DND-41 (cell line): ENCODE measurements at regions not wholly inside any gene's neighbourhood (a gene's known extent, or its start where the extent isn't known, plus 50 kb on each side); places are given as distances from the start of the nearest gene placed in this dataset.

Experiments
- ATAC-seq: fragments of 200-7000 bp; cut with Tn5 transposase; 3 replicates; pipeline ENCODE4 v1.9.1; 2021; ENCODE audit warnings: low read depth; ENCODE audit not compliant: insufficient read depth
- DNase-seq: peaks from one replicate; pipeline ENCODE4 v3.0.0-alpha.2; 2020
- H2AFZ ChIP-seq: 2 replicates; pipeline ENCODE4 v1.6.0; 2012; ENCODE audit warnings: low read depth, low read length
- H3K27ac ChIP-seq: 2 replicates; pipeline ENCODE4 v1.5.1; 2012; ENCODE audit warnings: low read length, inconsistent platforms
- H3K27me3 ChIP-seq: fragments of 200-600 bp; sonication (generic); 2 replicates; pipeline ENCODE4 v1.6.0; 2012; ENCODE audit warnings: low read length, mild to moderate bottlenecking, inconsistent platforms; ENCODE audit not compliant: insufficient read depth, poor library complexity
- H3K36me3 ChIP-seq: 2 replicates; pipeline ENCODE4 v1.5.1; 2012; ENCODE audit warnings: low read length, inconsistent platforms; ENCODE audit not compliant: insufficient read depth
- H3K4me1 ChIP-seq: 2 replicates; pipeline ENCODE4 v1.5.1; 2012; ENCODE audit warnings: mild to moderate bottlenecking, low read length; ENCODE audit not compliant: insufficient read depth
- H3K4me2 ChIP-seq: 2 replicates; pipeline ENCODE4 v1.6.0; 2012; ENCODE audit warnings: mild to moderate bottlenecking, moderate library complexity, low read length, inconsistent platforms; ENCODE audit not compliant: insufficient read depth
- H3K4me3 ChIP-seq, 2 experiments: fragments of 200-600 bp in 1 of 2; shearing (Covaris generic) in 1 of 2; 2 replicates each; pipeline ENCODE4 v1.5.1; 2012 to 2016; ENCODE audit warnings: inconsistent platforms in 2 of 2, low read length in 2 of 2, mild to moderate bottlenecking in 2 of 2, low read depth in 1 of 2, moderate library complexity in 1 of 2
- H3K79me2 ChIP-seq: 2 replicates; pipeline ENCODE4 v1.6.0; 2012; ENCODE audit warnings: low read length, inconsistent platforms; ENCODE audit not compliant: insufficient read depth
- H3K9ac ChIP-seq: 2 replicates; pipeline ENCODE4 v1.6.0; 2012; ENCODE audit warnings: low read depth, mild to moderate bottlenecking, inconsistent platforms, low read length, moderate library complexity
- H3K9me3 ChIP-seq: 2 replicates; pipeline ENCODE4 v1.5.1; 2012; ENCODE audit warnings: low read length, moderate library complexity, mild to moderate bottlenecking, inconsistent platforms; ENCODE audit not compliant: insufficient read depth, severe bottlenecking
- H4K20me1 ChIP-seq: 2 replicates; pipeline ENCODE4 v1.6.0; 2012; ENCODE audit warnings: low read length; ENCODE audit not compliant: insufficient read depth
- CTCF ChIP-seq: IDR thresholded peaks from 2 replicates; pipeline ENCODE4 v1.5.1; 2012; ENCODE audit warnings: borderline replicate concordance, low read length, moderate library complexity, mild to moderate bottlenecking; ENCODE audit not compliant: poor library complexity, severe bottlenecking; ENCODE audit errors: extremely low read depth
- EZH2 ChIP-seq: IDR thresholded peaks from 3 replicates; pipeline ENCODE4 v1.6.1; 2012; ENCODE audit warnings: borderline replicate concordance, low read depth, mild to moderate bottlenecking, moderate library complexity, low read length, inconsistent platforms; ENCODE audit not compliant: severe bottlenecking

- H3K79me2 ChIP-seq: no peaks in the 10 kb centered on the region
- DNase-seq (no peak), ATAC-seq (no peak)
- H2AFZ ChIP-seq: no peak overlapping the region
- H3K9me3 ChIP-seq: no peaks in the 10 kb centered on the region
- no peak overlapping the region for H3K4me2 ChIP-seq
- no peak overlapping the region for H3K4me3 ChIP-seq
- no peaks in the 10 kb centered on the region for H3K27me3 ChIP-seq
- H3K9ac ChIP-seq: no peak overlapping the region
- TF ChIP-seq EZH2: no peak
- no peak for TF ChIP-seq CTCF
- no peaks in the 10 kb centered on the region for H3K36me3 ChIP-seq
- no peaks in the 10 kb centered on the region for H3K4me1 ChIP-seq
- no peak overlapping the region for H3K27ac ChIP-seq
- H4K20me1 ChIP-seq: no peaks in the 10 kb centered on the region
Observed at GRCh38 chr9:13443346-13444244, 164.1 kb upstream of the MPDZ start.

GRCh38 chr9:13439685-13440476 is 160.4 kb upstream of the MPDZ start:
- DNase-seq (no peak), ATAC-seq (no peak)
- Histone ChIP-seq H3K4me2 (no peak overlapping the region), H2AFZ (no peak overlapping the region), H3K4me1 (no peaks in the 10 kb centered on the region), H3K27ac (no peak overlapping the region), H3K79me2 (no peaks in the 10 kb centered on the region), H4K20me1 (no peaks in the 10 kb centered on the region), H3K9me3 (no peaks in the 10 kb centered on the region), H3K9ac (no peak overlapping the region), H3K27me3 (no peaks in the 10 kb centered on the region), H3K4me3 (no peak overlapping the region), H3K36me3 (no peaks in the 10 kb centered on the region)
- TF ChIP-seq EZH2 (no peak), CTCF (no peak)

- H3K9me3 ChIP-seq: no peaks in the 10 kb centered on the region
- H3K4me2 ChIP-seq: no peak overlapping the region
- no peaks in the 10 kb centered on the region for H3K4me1 ChIP-seq
- H3K36me3 ChIP-seq: no peaks in the 10 kb centered on the region
- H4K20me1 ChIP-seq: no peaks in the 10 kb centered on the region
- ATAC-seq: no peak
- H3K79me2 ChIP-seq: no peaks in the 10 kb centered on the region
- H3K9ac ChIP-seq: no peak overlapping the region
- H3K27me3 ChIP-seq: no peaks in the 10 kb centered on the region
- H3K27ac ChIP-seq: no peak overlapping the region
- TF ChIP-seq EZH2 (no peak), CTCF (no peak)
- no peak overlapping the region for H2AFZ ChIP-seq
- DNase-seq: no peak
- H3K4me3 ChIP-seq: no peak overlapping the region
Observed at GRCh38 chr9:13437866-13438265, 158.4 kb upstream of the MPDZ start.
